Neuronal stem cell (in vitro differentiated cells): ENCODE measurements at regions not wholly inside any gene's neighbourhood (a gene's known extent, or its start where the extent isn't known, plus 50 kb on each side); places are given as distances from the start of the nearest gene placed in this dataset.

Experiments used
- DNase-seq: peaks from one replicate; pipeline ENCODE4 v3.0.0-alpha.2; 2013; ENCODE audit warnings: low spot score
- H2AFZ ChIP-seq: one replicate; pipeline ENCODE4 v1.6.1; 2013; ENCODE audit warnings: mild to moderate bottlenecking, low read length, inconsistent platforms
- H2AK5ac ChIP-seq: 2 replicates; pipeline ENCODE4 v1.6.1; 2013; ENCODE audit warnings: low read depth, mild to moderate bottlenecking, inconsistent platforms, low read length, moderate library complexity, mixed read lengths
- H2BK120ac ChIP-seq: 2 replicates; pipeline ENCODE4 v1.6.1; 2013; ENCODE audit warnings: low read depth, mild to moderate bottlenecking, inconsistent platforms, low read length, moderate library complexity, mixed read lengths
- H2BK12ac ChIP-seq: one replicate; pipeline ENCODE4 v1.6.1; 2013; ENCODE audit warnings: low read length, inconsistent platforms
- H2BK15ac ChIP-seq: 2 replicates; pipeline ENCODE4 v1.6.1; 2013; ENCODE audit warnings: mild to moderate bottlenecking, low read length, inconsistent platforms, mixed read lengths
- H2BK5ac ChIP-seq: one replicate; pipeline ENCODE4 v1.6.1; 2013; ENCODE audit warnings: inconsistent platforms, mild to moderate bottlenecking, low read length, moderate library complexity
- H3K14ac ChIP-seq: one replicate; pipeline ENCODE4 v1.6.1; 2013; ENCODE audit warnings: low read length, inconsistent platforms
- H3K18ac ChIP-seq: 2 replicates; pipeline ENCODE4 v1.6.1; 2013; ENCODE audit warnings: low read length, inconsistent platforms
- H3K23ac ChIP-seq: 2 replicates; pipeline ENCODE4 v1.6.1; 2013; ENCODE audit warnings: low read depth, mild to moderate bottlenecking, mixed read lengths, low read length, inconsistent platforms; ENCODE audit not compliant: poor library complexity
- H3K27ac ChIP-seq: replicated peaks from 3 replicates; pipeline ENCODE4 v1.5.1; 2013; ENCODE audit warnings: low read length, inconsistent platforms
- H3K27me3 ChIP-seq, 3 experiments: 2 replicates each; pipeline ENCODE4 v1.6.1; 2013; ENCODE audit warnings: low read length in 3 of 3, mild to moderate bottlenecking in 2 of 3, inconsistent platforms in 1 of 3, low read depth in 1 of 3, mixed read lengths in 1 of 3, moderate library complexity in 1 of 3; ENCODE audit not compliant: control insufficient read depth in 3 of 3, insufficient read depth in 3 of 3
- H3K36me3 ChIP-seq, 2 donors: replicated peaks in 1 of 2; 2 replicates each; pipeline ENCODE4 v1.6.1; 2013; ENCODE audit warnings: low read length in 2 of 2; ENCODE audit not compliant: control insufficient read depth in 2 of 2, insufficient read depth in 2 of 2
- H3K4ac ChIP-seq: 2 replicates; pipeline ENCODE4 v1.6.1; 2013; ENCODE audit warnings: inconsistent platforms, mild to moderate bottlenecking, low read length, moderate library complexity
- H3K4me1 ChIP-seq, 2 donors: 1 replicate in 1 of 2; 2 replicates in 1 of 2; pipeline ENCODE4 v1.6.1; 2013; ENCODE audit warnings: low read length in 2 of 2, low read depth in 1 of 2; ENCODE audit not compliant: control insufficient read depth in 2 of 2, insufficient read depth in 1 of 2
- H3K4me2 ChIP-seq: one replicate; pipeline ENCODE4 v1.6.1; 2013; ENCODE audit warnings: mild to moderate bottlenecking, low read length, inconsistent platforms; ENCODE audit not compliant: insufficient read depth, poor library complexity, severe bottlenecking
- H3K4me3 ChIP-seq, 2 donors: 2 replicates each; pipeline ENCODE4 v1.5.1; 2013; ENCODE audit warnings: low read length in 2 of 2, mild to moderate bottlenecking in 2 of 2, inconsistent platforms in 1 of 2, moderate library complexity in 1 of 2
- H3K79me1 ChIP-seq: one replicate; pipeline ENCODE4 v1.6.1; 2013; ENCODE audit warnings: low read depth, mild to moderate bottlenecking, inconsistent platforms, low read length, moderate library complexity
- H3K9ac ChIP-seq: one replicate; pipeline ENCODE4 v1.6.1; 2013; ENCODE audit warnings: mild to moderate bottlenecking, low read depth, low read length, inconsistent platforms; ENCODE audit not compliant: poor library complexity
- H3K9me3 ChIP-seq, 2 donors: replicated peaks in 1 of 2; 2 replicates each; pipeline versions ENCODE3 to v1.6.1; 2013; ENCODE audit warnings: low read length in 2 of 2, mild to moderate bottlenecking in 2 of 2, inconsistent platforms in 1 of 2, low read depth in 1 of 2, mixed read lengths in 1 of 2, moderate library complexity in 1 of 2; ENCODE audit not compliant: control insufficient read depth in 2 of 2, insufficient read depth in 1 of 2
- H4K8ac ChIP-seq: one replicate; pipeline ENCODE4 v1.6.1; 2013; ENCODE audit warnings: low read depth, mild to moderate bottlenecking, inconsistent platforms, low read length, moderate library complexity
- H4K91ac ChIP-seq: one replicate; pipeline ENCODE4 v1.6.1; 2013; ENCODE audit warnings: low read length, low read depth, mild to moderate bottlenecking, inconsistent platforms; ENCODE audit not compliant: poor library complexity
- WGBS, 2 donors: extraction: QIAGEN DNeasy Blood & Tissue Kit; methylation state at CpG; one replicate each; pipeline ENCODE4 v1.1.7; 2013; ENCODE audit warnings: missing lambda C conversion rate in 2 of 2, mixed read lengths in 1 of 2; ENCODE audit not compliant: insufficient read length in 2 of 2, insufficient replicate concordance in 1 of 2; ENCODE audit errors: extremely low coverage in 2 of 2; 5-methylcytosine and 5-hydroxymethylcytosine counted together

DNA sequence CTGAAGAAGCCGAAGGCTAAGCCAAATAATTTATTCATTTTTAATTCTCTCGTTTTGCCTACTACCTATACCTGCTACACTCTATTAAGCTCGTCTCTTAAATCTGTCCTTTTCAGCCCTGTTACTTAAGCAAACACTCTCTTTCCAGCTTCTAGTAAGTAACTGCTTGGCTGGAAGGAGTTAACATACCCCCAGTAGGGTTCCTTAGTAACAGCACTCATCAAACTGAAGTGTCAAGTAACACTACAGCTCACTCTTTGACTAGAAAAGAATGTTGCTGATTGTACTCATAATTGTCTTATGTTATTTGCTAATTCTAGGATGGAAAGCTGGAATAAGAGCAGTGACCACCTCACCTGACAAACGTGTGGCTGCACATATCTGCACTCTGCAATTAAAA is 120.0 kb upstream of the SCN7A start:
- no peak for DNase-seq

DNA sequence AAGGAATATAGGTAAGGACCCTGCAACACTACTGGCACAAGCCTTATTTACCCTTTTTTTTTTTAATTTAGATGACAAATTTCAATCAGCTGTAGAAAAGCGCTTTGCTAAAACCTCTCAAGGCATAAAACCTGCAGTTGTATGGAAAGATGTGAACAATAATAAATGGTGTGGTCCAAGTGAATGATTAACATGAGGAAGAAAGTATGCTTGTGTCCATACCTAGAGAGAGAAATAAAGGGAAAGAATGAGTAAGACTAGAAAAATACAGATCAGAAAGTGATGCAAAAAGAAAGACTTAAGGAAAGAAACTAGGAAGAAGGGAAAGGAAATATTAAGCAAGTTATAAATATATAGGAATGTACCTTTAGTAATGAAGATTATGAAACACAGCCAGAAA is 119.2 kb upstream of the SCN7A start:
- Histone ChIP-seq H3K4me2 (no peak overlapping the region), H2BK120ac (no peak overlapping the region), H3K27ac (no peak overlapping the region), H2AK5ac (no peak overlapping the region), H4K8ac (no peak overlapping the region), H3K9me3 (peaks cover 0 to 2% of the 10 kb centered on the region in 2 donors), H3K4ac (no peak overlapping the region), H3K36me3 (no peaks in the 10 kb centered on the region), H3K14ac (no peak overlapping the region), H3K79me1 (no peaks in the 10 kb centered on the region), H2BK12ac (no peak overlapping the region), H2AFZ (no peak overlapping the region), H2BK5ac (no peak overlapping the region), H3K23ac (no peak overlapping the region), H3K18ac (no peak overlapping the region), H4K91ac (no peak overlapping the region), H3K9ac (no peak overlapping the region), H3K27me3 (no peaks in the 10 kb centered on the region), H3K4me1 (no peaks in the 10 kb centered on the region), H3K4me3 (no peak overlapping the region), H2BK15ac (no peak overlapping the region)
- no peak for DNase-seq
- no CpG with 5 or more reads among the region's 1 CpG for WGBS, 2 donors

More for the DNA sequence above, 120.0 kb upstream of the SCN7A start:
- H2AK5ac ChIP-seq = no peak overlapping the region
- H3K9me3 ChIP-seq = peaks cover 0 to 2% of the 10 kb centered on the region in 2 donors
- no peak overlapping the region for H3K14ac ChIP-seq
- no peak overlapping the region for H4K8ac ChIP-seq
- peak overlapping the region; percentile 16 for H2AFZ ChIP-seq
- no peak overlapping the region for H2BK12ac ChIP-seq
- H2BK120ac ChIP-seq = no peak overlapping the region
- no peak overlapping the region for H3K27ac ChIP-seq
- H3K4me1 ChIP-seq = no peaks in the 10 kb centered on the region
- H3K9ac ChIP-seq = no peak overlapping the region
- H2BK5ac ChIP-seq = no peak overlapping the region
- H2BK15ac ChIP-seq = no peak overlapping the region
- H3K18ac ChIP-seq = no peak overlapping the region
- no peak overlapping the region for H3K4me2 ChIP-seq
- no peak overlapping the region for H3K4me3 ChIP-seq
- H3K36me3 ChIP-seq = no peaks in the 10 kb centered on the region
- no peaks in the 10 kb centered on the region for H3K27me3 ChIP-seq
- H3K79me1 ChIP-seq = no peaks in the 10 kb centered on the region
- no peak overlapping the region for H3K23ac ChIP-seq
- H4K91ac ChIP-seq = no peak overlapping the region
- no CpG with 5 or more reads among the region's 4 CpGs for WGBS, 2 donors
- no peak overlapping the region for H3K4ac ChIP-seq

DNA sequence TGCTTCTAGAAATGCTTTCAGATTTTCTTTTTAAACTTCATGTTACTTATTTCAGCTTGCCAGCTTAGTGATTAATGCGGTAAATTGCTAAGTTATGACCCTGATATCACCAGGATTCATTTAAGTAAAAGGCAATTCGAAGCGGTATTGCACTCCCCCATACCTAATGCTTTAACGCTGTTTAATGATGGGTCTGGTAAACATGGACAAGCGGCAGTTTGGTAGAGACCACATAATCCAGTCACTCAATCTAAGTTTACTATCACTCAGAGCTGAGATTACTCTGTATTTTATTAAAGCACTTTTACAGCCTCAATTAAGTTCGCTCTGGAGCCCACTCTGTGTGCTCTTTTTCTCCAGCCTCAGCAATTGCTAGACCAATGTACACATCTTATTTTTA is 118.2 kb upstream of the SCN7A start:
- Histone ChIP-seq H3K18ac (no peak overlapping the region), H3K36me3 (no peaks in the 10 kb centered on the region), H2BK120ac (no peak overlapping the region), H3K4me1 (no peaks in the 10 kb centered on the region), H3K9me3 (peaks cover 0 to 2% of the 10 kb centered on the region in 2 donors), H3K27ac (no peak overlapping the region), H2BK12ac (no peak overlapping the region), H2AK5ac (no peak overlapping the region), H3K4me3 (no peak overlapping the region), H3K79me1 (no peaks in the 10 kb centered on the region), H3K14ac (no peak overlapping the region), H3K23ac (no peak overlapping the region), H2BK5ac (no peak overlapping the region), H4K91ac (no peak overlapping the region), H3K4me2 (no peak overlapping the region), H3K27me3 (no peaks in the 10 kb centered on the region), H2BK15ac (no peak overlapping the region), H2AFZ (no peak overlapping the region), H3K9ac (no peak overlapping the region), H3K4ac (no peak overlapping the region), H4K8ac (no peak overlapping the region)
- no peak for DNase-seq
- WGBS, 2 donors = no CpG with 5 or more reads among the region's 6 CpGs

DNA sequence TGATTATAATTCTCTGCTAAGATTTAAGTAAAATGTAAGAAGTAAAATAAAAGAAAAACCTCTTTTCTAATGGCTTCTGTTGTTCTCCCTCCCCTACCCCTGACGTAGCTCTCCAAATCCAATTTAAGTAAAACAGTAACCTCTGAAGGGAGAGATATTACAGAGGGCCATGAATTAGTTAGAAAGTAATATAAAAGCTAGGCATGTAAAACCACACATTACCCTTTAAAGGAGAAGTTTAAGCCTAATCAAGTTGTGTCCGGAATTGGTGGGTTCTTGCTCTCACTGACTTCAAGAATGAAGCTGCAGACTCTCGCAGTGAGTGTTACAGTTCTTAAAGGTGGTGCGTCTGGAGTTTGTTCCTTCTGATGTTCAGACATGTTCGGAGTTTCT is 116.9 kb upstream of the SCN7A start:
- Histone ChIP-seq H3K79me1 (no peaks in the 10 kb centered on the region), H3K27ac (no peak overlapping the region), H3K9me3 (peaks cover 0 to 2% of the 10 kb centered on the region in 2 donors), H3K4me3 (no peak overlapping the region), H2AK5ac (no peak overlapping the region), H2BK5ac (no peak overlapping the region), H2BK120ac (no peak overlapping the region), H3K4ac (no peak overlapping the region), H2AFZ (no peak overlapping the region), H2BK15ac (no peak overlapping the region), H3K9ac (no peak overlapping the region), H2BK12ac (no peak overlapping the region), H3K18ac (no peak overlapping the region), H3K27me3 (no peaks in the 10 kb centered on the region), H4K8ac (no peak overlapping the region), H3K36me3 (no peaks in the 10 kb centered on the region), H4K91ac (no peak overlapping the region), H3K4me1 (no peaks in the 10 kb centered on the region), H3K4me2 (peak overlapping the region; percentile 34), H3K23ac (no peak overlapping the region), H3K14ac (no peak overlapping the region)
- no CpG with 5 or more reads among the region's 5 CpGs for WGBS, 2 donors
- DNase-seq = no peak
